ENCODE measurements at regions not wholly inside any gene's neighbourhood (a gene's known extent, or its start where the extent isn't known, plus 50 kb on each side); places are given as distances from the start of the nearest gene placed in this dataset.

DNA sequence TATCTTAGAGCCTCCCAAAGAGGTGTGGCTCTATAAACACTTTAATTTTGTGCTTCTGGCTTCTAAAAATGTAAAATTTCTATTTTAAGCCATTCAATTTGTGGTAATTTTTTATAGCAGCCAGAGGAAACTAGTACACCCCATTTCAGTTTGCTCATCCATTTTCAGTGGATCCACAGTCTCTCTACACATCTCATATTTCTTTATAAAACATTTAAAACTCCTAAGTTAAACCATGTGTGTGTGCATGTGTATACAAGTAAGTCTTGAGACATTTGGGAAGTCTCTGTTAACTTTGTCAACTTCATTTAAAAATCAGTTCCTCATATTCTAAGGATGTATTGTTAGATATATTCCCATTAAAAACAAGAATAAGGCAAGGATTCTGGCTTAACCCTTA lies 273.2 kb downstream of the IL15 start:
- H2AFZ ChIP-seq (ENCODE audit: low read depth, low read length): no peak overlapping the region
- no peak for TF ChIP-seq EP300 (conservative IDR thresholded peaks at IDR 0.05; ENCODE audit: poor library complexity, severe bottlenecking)
- no peak for TF ChIP-seq RAD21 (conservative IDR thresholded peaks at IDR 0.05)
- TF ChIP-seq SMC3 (conservative IDR thresholded peaks at IDR 0.05; ENCODE audit: poor library complexity): no peak
- TF ChIP-seq TAF1 (IDR thresholded peaks at IDR 0.05; ENCODE audit: low read depth): no peak
- TF ChIP-seq, protein P1, sequence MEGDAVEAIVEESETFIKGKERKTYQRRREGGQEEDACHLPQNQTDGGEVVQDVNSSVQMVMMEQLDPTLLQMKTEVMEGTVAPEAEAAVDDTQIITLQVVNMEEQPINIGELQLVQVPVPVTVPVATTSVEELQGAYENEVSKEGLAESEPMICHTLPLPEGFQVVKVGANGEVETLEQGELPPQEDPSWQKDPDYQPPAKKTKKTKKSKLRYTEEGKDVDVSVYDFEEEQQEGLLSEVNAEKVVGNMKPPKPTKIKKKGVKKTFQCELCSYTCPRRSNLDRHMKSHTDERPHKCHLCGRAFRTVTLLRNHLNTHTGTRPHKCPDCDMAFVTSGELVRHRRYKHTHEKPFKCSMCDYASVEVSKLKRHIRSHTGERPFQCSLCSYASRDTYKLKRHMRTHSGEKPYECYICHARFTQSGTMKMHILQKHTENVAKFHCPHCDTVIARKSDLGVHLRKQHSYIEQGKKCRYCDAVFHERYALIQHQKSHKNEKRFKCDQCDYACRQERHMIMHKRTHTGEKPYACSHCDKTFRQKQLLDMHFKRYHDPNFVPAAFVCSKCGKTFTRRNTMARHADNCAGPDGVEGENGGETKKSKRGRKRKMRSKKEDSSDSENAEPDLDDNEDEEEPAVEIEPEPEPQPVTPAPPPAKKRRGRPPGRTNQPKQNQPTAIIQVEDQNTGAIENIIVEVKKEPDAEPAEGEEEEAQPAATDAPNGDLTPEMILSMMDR (IDR thresholded peaks at IDR 0.05; ENCODE audit: poor library complexity, severe bottlenecking): no peak
- TF ChIP-seq POLR2AphosphoS5 (IDR thresholded peaks at IDR 0.05): no peak
- TF ChIP-seq, protein P2, sequence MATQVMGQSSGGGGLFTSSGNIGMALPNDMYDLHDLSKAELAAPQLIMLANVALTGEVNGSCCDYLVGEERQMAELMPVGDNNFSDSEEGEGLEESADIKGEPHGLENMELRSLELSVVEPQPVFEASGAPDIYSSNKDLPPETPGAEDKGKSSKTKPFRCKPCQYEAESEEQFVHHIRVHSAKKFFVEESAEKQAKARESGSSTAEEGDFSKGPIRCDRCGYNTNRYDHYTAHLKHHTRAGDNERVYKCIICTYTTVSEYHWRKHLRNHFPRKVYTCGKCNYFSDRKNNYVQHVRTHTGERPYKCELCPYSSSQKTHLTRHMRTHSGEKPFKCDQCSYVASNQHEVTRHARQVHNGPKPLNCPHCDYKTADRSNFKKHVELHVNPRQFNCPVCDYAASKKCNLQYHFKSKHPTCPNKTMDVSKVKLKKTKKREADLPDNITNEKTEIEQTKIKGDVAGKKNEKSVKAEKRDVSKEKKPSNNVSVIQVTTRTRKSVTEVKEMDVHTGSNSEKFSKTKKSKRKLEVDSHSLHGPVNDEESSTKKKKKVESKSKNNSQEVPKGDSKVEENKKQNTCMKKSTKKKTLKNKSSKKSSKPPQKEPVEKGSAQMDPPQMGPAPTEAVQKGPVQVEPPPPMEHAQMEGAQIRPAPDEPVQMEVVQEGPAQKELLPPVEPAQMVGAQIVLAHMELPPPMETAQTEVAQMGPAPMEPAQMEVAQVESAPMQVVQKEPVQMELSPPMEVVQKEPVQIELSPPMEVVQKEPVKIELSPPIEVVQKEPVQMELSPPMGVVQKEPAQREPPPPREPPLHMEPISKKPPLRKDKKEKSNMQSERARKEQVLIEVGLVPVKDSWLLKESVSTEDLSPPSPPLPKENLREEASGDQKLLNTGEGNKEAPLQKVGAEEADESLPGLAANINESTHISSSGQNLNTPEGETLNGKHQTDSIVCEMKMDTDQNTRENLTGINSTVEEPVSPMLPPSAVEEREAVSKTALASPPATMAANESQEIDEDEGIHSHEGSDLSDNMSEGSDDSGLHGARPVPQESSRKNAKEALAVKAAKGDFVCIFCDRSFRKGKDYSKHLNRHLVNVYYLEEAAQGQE (IDR thresholded peaks at IDR 0.05; ENCODE audit: borderline replicate concordance): no peak
- no peak for TF ChIP-seq EZH2 (IDR thresholded peaks at IDR 0.05; ENCODE audit: borderline replicate concordance, insufficient read depth, low read length, poor library complexity, severe bottlenecking)

DNA sequence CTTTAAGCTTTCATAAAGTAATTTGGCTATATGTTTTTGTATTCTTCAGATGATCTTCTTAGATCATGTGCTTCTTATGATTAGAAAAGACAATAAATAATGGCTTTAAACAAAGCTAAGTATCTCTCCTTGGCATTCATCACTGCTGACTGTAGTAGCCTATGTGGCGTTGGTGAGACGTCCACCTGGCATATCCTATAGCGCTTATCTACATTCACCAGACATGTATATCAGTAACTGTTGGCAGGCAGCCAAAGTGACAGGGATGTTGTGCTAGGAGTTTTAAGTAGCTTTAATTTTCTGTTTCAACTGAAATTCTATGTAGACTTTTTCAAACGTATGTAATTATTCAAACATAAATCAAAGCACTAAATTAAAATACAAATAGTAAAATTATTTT lies 276.4 kb downstream of the IL15 start:
- Histone ChIP-seq H3K9me3 (ENCODE audit: low read length) (no peaks in the 10 kb centered on the region), H3K36me3 (ENCODE audit: insufficient read depth, low read length) (no peaks in the 10 kb centered on the region), H3K9me2 (ENCODE audit: insufficient read depth, low read length) (no peaks in the 10 kb centered on the region), H3K27ac (ENCODE audit: low read length) (no peak overlapping the region), H3K79me2 (replicated peaks; ENCODE audit: insufficient read depth, low read length) (no peaks in the 10 kb centered on the region), H4K20me1 (ENCODE audit: insufficient read depth) (no peaks in the 10 kb centered on the region), H3K4me3 (ENCODE audit: low read length) (no peak overlapping the region), H3K9ac (ENCODE audit: low read length) (no peak overlapping the region), H3K4me2 (ENCODE audit: low read length) (no peak overlapping the region), H3K27me3 (ENCODE audit: insufficient read depth, low read depth, low read length) (no peaks in the 10 kb centered on the region), H2AFZ (ENCODE audit: low read depth, low read length) (no peak overlapping the region), H3F3A (ENCODE audit: insufficient read depth, low read length, poor library complexity, severe bottlenecking) (no peaks in the 10 kb centered on the region)
- no peak for TF ChIP-seq RAD21 (conservative IDR thresholded peaks at IDR 0.05)
- TF ChIP-seq EZH2 (IDR thresholded peaks at IDR 0.05; ENCODE audit: borderline replicate concordance, insufficient read depth, low read length, poor library complexity, severe bottlenecking): no peak
- TF ChIP-seq, protein P2 (IDR thresholded peaks at IDR 0.05; ENCODE audit: borderline replicate concordance): no peak
- no peak for TF ChIP-seq MXI1 (conservative IDR thresholded peaks at IDR 0.05; ENCODE audit: poor library complexity, severe bottlenecking)
- TF ChIP-seq, protein P1 (IDR thresholded peaks at IDR 0.05; ENCODE audit: poor library complexity, severe bottlenecking): no peak
- no peak for TF ChIP-seq POLR2AphosphoS5 (IDR thresholded peaks at IDR 0.05)
- TF ChIP-seq EP300 (conservative IDR thresholded peaks at IDR 0.05; ENCODE audit: poor library complexity, severe bottlenecking): no peak
- TF ChIP-seq TAF1 (IDR thresholded peaks at IDR 0.05; ENCODE audit: low read depth): no peak
- no peak for TF ChIP-seq SMC3 (conservative IDR thresholded peaks at IDR 0.05; ENCODE audit: poor library complexity)

More for the DNA sequence above, 273.2 kb downstream of the IL15 start:
- Histone ChIP-seq H3F3A (ENCODE audit: insufficient read depth, low read length, poor library complexity, severe bottlenecking) (no peaks in the 10 kb centered on the region), H3K79me2 (replicated peaks; ENCODE audit: insufficient read depth, low read length) (no peaks in the 10 kb centered on the region), H4K20me1 (ENCODE audit: insufficient read depth) (no peaks in the 10 kb centered on the region), H3K9ac (ENCODE audit: low read length) (no peak overlapping the region), H3K9me2 (ENCODE audit: insufficient read depth, low read length) (no peaks in the 10 kb centered on the region), H3K27me3 (ENCODE audit: insufficient read depth, low read depth, low read length) (no peaks in the 10 kb centered on the region), H3K27ac (ENCODE audit: low read length) (no peak overlapping the region), H3K4me2 (ENCODE audit: low read length) (no peak overlapping the region), H3K36me3 (ENCODE audit: insufficient read depth, low read length) (no peaks in the 10 kb centered on the region), H3K9me3 (ENCODE audit: low read length) (no peaks in the 10 kb centered on the region), H3K4me3 (ENCODE audit: low read length) (no peak overlapping the region)

All from neural cell (in vitro differentiated cells).